ENCODE measurements at regions not wholly inside any gene's neighbourhood (a gene's known extent, or its start where the extent isn't known, plus 50 kb on each side); places are given as distances from the start of the nearest gene placed in this dataset.
"Not testable (repeated sequence)": the region's sequence is repeated elsewhere in the genome, so short reads cannot be mapped to it uniquely, and the experiment has no call there.

- DNase-seq (ENCODE audit: low spot score): no peak
Observed at GRCh38 chr14:84894254-84894653, 635.7 kb upstream of the FLRT2 start.

GRCh38 chr14:84922370-84922769 is 607.6 kb upstream of the FLRT2 start:
- no peak for DNase-seq (ENCODE audit: low spot score)

DNA sequence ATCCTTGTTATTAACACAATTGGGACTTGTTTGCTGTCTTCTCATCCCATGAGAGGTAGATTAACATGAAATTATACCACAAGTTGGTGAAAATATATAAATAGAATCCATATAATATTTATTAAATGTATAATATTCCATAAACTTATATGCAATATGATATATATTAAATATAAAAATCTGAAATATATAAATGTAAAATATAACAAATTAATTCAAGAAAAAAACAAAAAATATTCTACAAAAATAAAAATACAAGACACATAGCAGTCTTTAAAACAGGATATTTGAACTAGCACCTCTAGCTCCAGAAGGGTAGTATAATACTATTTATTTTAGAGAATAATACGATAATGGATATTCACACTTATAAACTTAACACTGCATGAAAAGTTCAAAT is 603.3 kb upstream of the FLRT2 start:
- DNase-seq (ENCODE audit: low spot score): no peak

GRCh38 chr14:84927096-84927827 is 602.7 kb upstream of the FLRT2 start:
- DNase-seq (ENCODE audit: low spot score): peak; percentile 13

GRCh38 chr14:84929086-84929485 is 600.9 kb upstream of the FLRT2 start:
- no peak for DNase-seq (ENCODE audit: low spot score)

GRCh38 chr14:84929834-84930233 is 600.1 kb upstream of the FLRT2 start:
- no peak for DNase-seq (ENCODE audit: low spot score)

- DNase-seq (ENCODE audit: low spot score): no peak
Observed at GRCh38 chr14:84937016-84937415, 592.9 kb upstream of the FLRT2 start.

GRCh38 chr14:84937449-84937848 is 592.5 kb upstream of the FLRT2 start:
- DNase-seq (ENCODE audit: low spot score): no peak

- not testable (repeated sequence) for DNase-seq (ENCODE audit: low spot score)
Observed at GRCh38 chr14:84944901-84945300, 585.0 kb upstream of the FLRT2 start.

GRCh38 chr14:84959851-84960520 is 570.0 kb upstream of the FLRT2 start:
- peak; percentile 61 for DNase-seq (ENCODE audit: low spot score)

DNA sequence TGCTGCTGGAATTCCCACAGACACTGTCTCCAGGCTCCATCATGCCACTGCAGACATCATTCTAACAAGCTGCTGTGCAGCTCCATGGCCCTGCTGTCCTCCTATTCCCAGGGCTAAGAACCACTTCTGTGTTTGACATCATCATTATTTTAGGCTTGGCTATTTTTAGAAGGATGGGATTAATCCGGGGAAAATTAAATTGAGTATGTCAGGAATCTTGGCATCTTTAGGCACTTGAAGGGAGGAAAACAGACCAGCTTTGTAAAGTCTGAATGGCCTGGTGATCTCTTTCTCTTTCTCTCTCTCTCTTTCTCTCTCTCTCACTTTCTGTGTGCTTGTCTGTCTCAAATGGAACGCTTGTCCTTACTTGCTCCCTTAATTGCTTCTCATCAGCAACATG is 568.3 kb upstream of the FLRT2 start:
- peak; percentile 46 for DNase-seq (ENCODE audit: low spot score)

- DNase-seq (ENCODE audit: low spot score): no peak
Observed at GRCh38 chr14:84963518-84963917, 566.4 kb upstream of the FLRT2 start.

GRCh38 chr14:84965279-84965678 is 564.7 kb upstream of the FLRT2 start:
- DNase-seq (ENCODE audit: low spot score): no peak

- no peak for DNase-seq (ENCODE audit: low spot score)
Observed at GRCh38 chr14:84969501-84969900, 560.4 kb upstream of the FLRT2 start.

GRCh38 chr14:84975241-84975902 is 554.6 kb upstream of the FLRT2 start:
- no peak for DNase-seq (ENCODE audit: low spot score)

- DNase-seq (ENCODE audit: low spot score): no peak
Observed at GRCh38 chr14:84976805-84977204, 553.1 kb upstream of the FLRT2 start.

DNA sequence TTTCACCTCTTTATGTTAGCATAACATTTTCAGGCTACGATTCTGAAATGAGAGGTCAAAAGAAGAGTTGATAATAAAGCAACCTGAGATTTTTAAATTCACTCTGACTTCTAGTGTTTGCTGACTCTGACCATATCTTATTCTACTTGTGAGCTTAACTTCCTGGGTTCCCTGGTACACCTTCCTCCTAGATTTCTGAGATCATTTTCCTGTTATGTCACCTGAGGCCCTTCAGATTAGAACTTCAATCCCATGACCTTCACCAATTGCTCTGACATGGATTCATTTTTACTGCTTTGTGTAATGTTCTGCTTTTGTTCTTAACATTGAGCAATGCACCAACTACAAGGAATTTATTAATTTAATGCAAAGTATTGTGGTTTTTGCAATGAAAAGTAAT is 542.9 kb upstream of the FLRT2 start:
- DNase-seq (ENCODE audit: low spot score): no peak

DNA sequence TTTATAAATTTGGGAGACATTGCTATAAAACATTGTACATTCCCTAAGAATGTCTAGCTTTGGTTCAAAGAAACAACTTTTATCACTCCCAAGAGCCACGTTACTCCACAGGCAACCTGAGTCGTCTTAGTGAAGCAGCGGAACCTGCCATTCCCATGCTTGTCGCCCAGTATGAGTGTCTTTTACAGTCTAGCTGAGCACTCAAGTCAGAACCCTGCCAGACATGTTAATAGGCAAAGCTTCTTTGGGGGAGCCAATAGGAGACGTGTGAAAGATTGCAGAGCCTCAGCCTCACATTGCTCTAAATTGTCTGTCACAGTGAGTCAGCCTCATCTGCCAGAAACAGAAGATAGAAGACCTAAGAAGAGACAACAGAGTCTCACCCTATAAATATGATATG is 541.6 kb upstream of the FLRT2 start:
- no peak for DNase-seq (ENCODE audit: low spot score)

DNA sequence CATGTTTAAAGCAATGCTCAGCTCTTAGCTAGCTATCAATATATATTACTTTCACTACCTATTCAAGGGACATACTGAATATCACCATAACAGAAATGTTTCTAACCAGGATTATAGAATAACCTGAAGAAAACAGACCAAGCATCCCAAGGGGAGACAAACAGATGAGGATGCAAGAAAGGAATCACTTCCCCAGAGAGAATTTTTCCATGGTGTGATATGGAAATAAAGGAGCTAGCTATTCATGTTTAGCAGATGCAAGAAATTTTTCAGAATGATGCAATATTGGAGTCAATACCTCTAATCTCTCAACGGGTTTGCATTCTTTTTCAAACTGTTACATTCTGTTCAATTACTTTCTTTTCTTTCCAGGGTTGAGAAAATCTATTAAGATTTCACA is 538.9 kb upstream of the FLRT2 start:
- DNase-seq (ENCODE audit: low spot score): no peak

DNA sequence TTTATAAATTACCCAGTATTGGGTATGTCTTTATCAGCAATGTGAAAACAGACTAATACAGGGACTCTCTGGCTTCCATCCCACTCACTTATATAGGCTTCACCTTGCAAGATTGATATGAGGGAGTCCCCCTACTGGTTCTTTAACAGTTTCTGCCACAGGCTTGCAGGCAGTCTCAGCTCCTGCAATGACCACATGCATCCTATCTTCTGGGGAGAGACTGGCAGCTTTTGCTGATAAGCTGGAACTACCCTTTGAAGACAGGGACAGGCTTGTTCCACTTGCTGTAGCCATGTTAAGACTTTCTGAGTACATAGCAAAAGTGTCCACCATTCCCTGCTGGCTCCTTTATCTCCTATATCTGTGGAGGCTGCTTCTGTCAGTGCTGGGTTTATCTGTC is 531.7 kb upstream of the FLRT2 start:
- no peak for DNase-seq (ENCODE audit: low spot score)

GRCh38 chr14:85002846-85003245 is 527.1 kb upstream of the FLRT2 start:
- no peak for DNase-seq (ENCODE audit: low spot score)

- no peak for DNase-seq (ENCODE audit: low spot score)
Observed at GRCh38 chr14:85003805-85004204, 526.1 kb upstream of the FLRT2 start.

GRCh38 chr14:85009506-85009905 is 520.4 kb upstream of the FLRT2 start:
- no peak for DNase-seq (ENCODE audit: low spot score)

All from Ammon's horn (tissue), 1 donor.